ENCODE measurements at regions not wholly inside any gene's neighbourhood (a gene's known extent, or its start where the extent isn't known, plus 50 kb on each side); places are given as distances from the start of the nearest gene placed in this dataset.

- H3K4me3 Mint-ChIP-seq, result no peak overlapping the region
- H3K4me1 Mint-ChIP-seq (ENCODE audit: low read depth), result no peaks in the 10 kb centered on the region
- no peaks in the 10 kb centered on the region for H3K36me3 Mint-ChIP-seq (ENCODE audit: insufficient read depth)
- no peaks in the 10 kb centered on the region for H3K27me3 Mint-ChIP-seq (ENCODE audit: low read depth)
- DNase-seq (no peak), ATAC-seq (no peak)
- peaks cover 11% of the 10 kb centered on the region for H3K9me3 Mint-ChIP-seq
Observed at GRCh38 chr7:70994176-70994575, 137.8 kb upstream of the GALNT17 start.

GRCh38 chr7:70997261-70997660, 134.7 kb upstream of the GALNT17 start:
- DNase-seq (no peak), ATAC-seq (no peak)
- H3K9me3 Mint-ChIP-seq, result peaks cover 7% of the 10 kb centered on the region
- H3K36me3 Mint-ChIP-seq (ENCODE audit: insufficient read depth), result no peaks in the 10 kb centered on the region
- no peaks in the 10 kb centered on the region for H3K4me1 Mint-ChIP-seq (ENCODE audit: low read depth)
- H3K27me3 Mint-ChIP-seq (ENCODE audit: low read depth), result no peaks in the 10 kb centered on the region
- no peak overlapping the region for H3K4me3 Mint-ChIP-seq

- no peaks in the 10 kb centered on the region for H3K4me1 Mint-ChIP-seq (ENCODE audit: low read depth)
- no peak for DNase-seq
- H3K4me3 Mint-ChIP-seq, result no peak overlapping the region
- ATAC-seq, result no peak
- no peaks in the 10 kb centered on the region for H3K36me3 Mint-ChIP-seq (ENCODE audit: insufficient read depth)
- H3K27me3 Mint-ChIP-seq (ENCODE audit: low read depth), result no peaks in the 10 kb centered on the region
- peaks cover 15% of the 10 kb centered on the region for H3K9me3 Mint-ChIP-seq
Observed at GRCh38 chr7:71005109-71005508, 126.8 kb upstream of the GALNT17 start.

- Mint-ChIP-seq H3K36me3 (ENCODE audit: insufficient read depth) (no peaks in the 10 kb centered on the region), H3K9me3 (peaks cover 7% of the 10 kb centered on the region), H3K27me3 (ENCODE audit: low read depth) (no peaks in the 10 kb centered on the region), H3K4me3 (no peak overlapping the region), H3K4me1 (ENCODE audit: low read depth) (no peaks in the 10 kb centered on the region)
- DNase-seq, result no peak
- ATAC-seq, result no peak
Observed at GRCh38 chr7:71009636-71010035, 122.3 kb upstream of the GALNT17 start.

- peaks cover 5% of the 10 kb centered on the region for H3K9me3 Mint-ChIP-seq
- no peaks in the 10 kb centered on the region for H3K4me1 Mint-ChIP-seq (ENCODE audit: low read depth)
- no peaks in the 10 kb centered on the region for H3K27me3 Mint-ChIP-seq (ENCODE audit: low read depth)
- DNase-seq, result no peak
- no peak for ATAC-seq
- H3K4me3 Mint-ChIP-seq, result no peak overlapping the region
- no peaks in the 10 kb centered on the region for H3K36me3 Mint-ChIP-seq (ENCODE audit: insufficient read depth)
Observed at GRCh38 chr7:71015252-71015900, 116.6 kb upstream of the GALNT17 start.

GRCh38 chr7:71016401-71016800, 115.5 kb upstream of the GALNT17 start:
- Mint-ChIP-seq H3K4me1 (ENCODE audit: low read depth) (no peaks in the 10 kb centered on the region), H3K36me3 (ENCODE audit: insufficient read depth) (no peaks in the 10 kb centered on the region), H3K9me3 (peaks cover 5% of the 10 kb centered on the region), H3K4me3 (no peak overlapping the region), H3K27me3 (ENCODE audit: low read depth) (no peaks in the 10 kb centered on the region)
- ATAC-seq (no peak), DNase-seq (no peak)

GRCh38 chr7:71017602-71018001, 114.3 kb upstream of the GALNT17 start:
- Mint-ChIP-seq H3K27me3 (ENCODE audit: low read depth) (no peaks in the 10 kb centered on the region), H3K9me3 (peaks cover 5% of the 10 kb centered on the region), H3K4me1 (ENCODE audit: low read depth) (no peaks in the 10 kb centered on the region), H3K36me3 (ENCODE audit: insufficient read depth) (no peaks in the 10 kb centered on the region), H3K4me3 (no peak overlapping the region)
- ATAC-seq (no peak), DNase-seq (no peak)

- H3K4me3 Mint-ChIP-seq, result no peak overlapping the region
- H3K27me3 Mint-ChIP-seq (ENCODE audit: low read depth), result no peaks in the 10 kb centered on the region
- ATAC-seq, result no peak
- no peak for DNase-seq
- H3K36me3 Mint-ChIP-seq (ENCODE audit: insufficient read depth), result no peaks in the 10 kb centered on the region
- peaks cover 8% of the 10 kb centered on the region for H3K9me3 Mint-ChIP-seq
- no peaks in the 10 kb centered on the region for H3K4me1 Mint-ChIP-seq (ENCODE audit: low read depth)
Observed at GRCh38 chr7:71019706-71020105, 112.2 kb upstream of the GALNT17 start.

GRCh38 chr7:71021131-71021530, 110.8 kb upstream of the GALNT17 start:
- ATAC-seq (no peak), DNase-seq (no peak)
- H3K9me3 Mint-ChIP-seq, result peaks cover 8% of the 10 kb centered on the region
- no peak overlapping the region for H3K4me3 Mint-ChIP-seq
- no peaks in the 10 kb centered on the region for H3K4me1 Mint-ChIP-seq (ENCODE audit: low read depth)
- H3K27me3 Mint-ChIP-seq (ENCODE audit: low read depth), result no peaks in the 10 kb centered on the region
- no peaks in the 10 kb centered on the region for H3K36me3 Mint-ChIP-seq (ENCODE audit: insufficient read depth)

- Mint-ChIP-seq H3K9me3 (peaks cover 4% of the 10 kb centered on the region), H3K27me3 (ENCODE audit: low read depth) (no peaks in the 10 kb centered on the region)
- ATAC-seq, result no peak
Observed at GRCh38 chr7:71026680-71027079, 105.3 kb upstream of the GALNT17 start.

GRCh38 chr7:71034243-71034642, 97.7 kb upstream of the GALNT17 start:
- H3K9me3 Mint-ChIP-seq, result peaks cover 4% of the 10 kb centered on the region
- H3K4me3 Mint-ChIP-seq, result no peak overlapping the region
- no peaks in the 10 kb centered on the region for H3K27me3 Mint-ChIP-seq (ENCODE audit: low read depth)
- no peaks in the 10 kb centered on the region for H3K4me1 Mint-ChIP-seq (ENCODE audit: low read depth)
- no peak for DNase-seq
- ATAC-seq, result no peak
- no peaks in the 10 kb centered on the region for H3K36me3 Mint-ChIP-seq (ENCODE audit: insufficient read depth)

More at GRCh38 chr7:71026680-71027079, 105.3 kb upstream of the GALNT17 start:
- Mint-ChIP-seq H3K4me3 (no peak overlapping the region), H3K36me3 (ENCODE audit: insufficient read depth) (no peaks in the 10 kb centered on the region), H3K4me1 (ENCODE audit: low read depth) (no peaks in the 10 kb centered on the region)
- no peak for DNase-seq

GRCh38 chr7:71042591-71042990, 89.4 kb upstream of the GALNT17 start:
- ATAC-seq (no peak), DNase-seq (no peak)
- Mint-ChIP-seq H3K36me3 (ENCODE audit: insufficient read depth) (no peaks in the 10 kb centered on the region), H3K27me3 (ENCODE audit: low read depth) (no peaks in the 10 kb centered on the region), H3K4me3 (no peak overlapping the region), H3K4me1 (ENCODE audit: low read depth) (no peaks in the 10 kb centered on the region), H3K9me3 (peaks cover 6% of the 10 kb centered on the region)

- no peaks in the 10 kb centered on the region for H3K27me3 Mint-ChIP-seq (ENCODE audit: low read depth)
- peaks cover 28% of the 10 kb centered on the region for H3K9me3 Mint-ChIP-seq
- H3K4me1 Mint-ChIP-seq (ENCODE audit: low read depth), result no peaks in the 10 kb centered on the region
- no peak overlapping the region for H3K4me3 Mint-ChIP-seq
- H3K36me3 Mint-ChIP-seq (ENCODE audit: insufficient read depth), result no peaks in the 10 kb centered on the region
- ATAC-seq (no peak), DNase-seq (no peak)
Observed at GRCh38 chr7:71050492-71050891, 81.5 kb upstream of the GALNT17 start.

- no peak overlapping the region for H3K4me3 Mint-ChIP-seq
- DNase-seq (no peak), ATAC-seq (no peak)
- no peaks in the 10 kb centered on the region for H3K27me3 Mint-ChIP-seq (ENCODE audit: low read depth)
- no peaks in the 10 kb centered on the region for H3K4me1 Mint-ChIP-seq (ENCODE audit: low read depth)
- no peaks in the 10 kb centered on the region for H3K36me3 Mint-ChIP-seq (ENCODE audit: insufficient read depth)
- peaks cover 19% of the 10 kb centered on the region for H3K9me3 Mint-ChIP-seq
Observed at GRCh38 chr7:71055504-71055903, 76.4 kb upstream of the GALNT17 start.

GRCh38 chr7:71077743-71078476, 54.0 kb upstream of the GALNT17 start:
- Mint-ChIP-seq H3K4me1 (ENCODE audit: low read depth) (no peaks in the 10 kb centered on the region), H3K27me3 (ENCODE audit: low read depth) (no peaks in the 10 kb centered on the region), H3K4me3 (no peak overlapping the region), H3K36me3 (ENCODE audit: insufficient read depth) (no peaks in the 10 kb centered on the region), H3K9me3 (peaks cover 18% of the 10 kb centered on the region)
- ATAC-seq (no peak), DNase-seq (no peak)
